ENCODE measurements at regions not wholly inside any gene's neighbourhood (a gene's known extent, or its start where the extent isn't known, plus 50 kb on each side); places are given as distances from the start of the nearest gene placed in this dataset.

- no peak overlapping the region for H3K27ac ChIP-seq
- no peak for TF ChIP-seq CTCF (conservative IDR thresholded peaks at IDR 0.05)
- TF ChIP-seq ZFX (IDR thresholded peaks at IDR 0.05) = no peak
Measured at GRCh38 chr13:107834281-107834680, 381.1 kb downstream of the LIG4 start.

GRCh38 chr13:107832500-107833100, 382.7 kb downstream of the LIG4 start:
- TF ChIP-seq ZFX (IDR thresholded peaks at IDR 0.05) (no peak), CTCF (conservative IDR thresholded peaks at IDR 0.05) (no peak)
- H3K27ac ChIP-seq = no peak overlapping the region

- no peak overlapping the region for H3K27ac ChIP-seq
- TF ChIP-seq CTCF (conservative IDR thresholded peaks at IDR 0.05) = no peak
- no peak for TF ChIP-seq ZFX (IDR thresholded peaks at IDR 0.05)
Measured at GRCh38 chr13:107830804-107831203, 384.5 kb downstream of the LIG4 start.

- no peak overlapping the region for H3K27ac ChIP-seq
- TF ChIP-seq CTCF (conservative IDR thresholded peaks at IDR 0.05) = no peak
- no peak for TF ChIP-seq ZFX (IDR thresholded peaks at IDR 0.05)
Measured at GRCh38 chr13:107827840-107828549, 387.3 kb downstream of the LIG4 start.

- no peak overlapping the region for H3K27ac ChIP-seq
- TF ChIP-seq ZFX (IDR thresholded peaks at IDR 0.05) = no peak
- TF ChIP-seq CTCF (conservative IDR thresholded peaks at IDR 0.05) = no peak
Measured at GRCh38 chr13:107824635-107825034, 390.7 kb downstream of the LIG4 start.

GRCh38 chr13:107822006-107822405, 393.3 kb downstream of the LIG4 start:
- no peak for TF ChIP-seq CTCF (conservative IDR thresholded peaks at IDR 0.05)
- TF ChIP-seq ZFX (IDR thresholded peaks at IDR 0.05) = no peak
- H3K27ac ChIP-seq = no peak overlapping the region

GRCh38 chr13:107821492-107821891, 393.8 kb downstream of the LIG4 start:
- no peak overlapping the region for H3K27ac ChIP-seq
- TF ChIP-seq CTCF (conservative IDR thresholded peaks at IDR 0.05) = no peak
- TF ChIP-seq ZFX (IDR thresholded peaks at IDR 0.05) = no peak

All from C4-2B (cell line).